Duodenal mucosa (tissue), 2 donors: ENCODE measurements at regions not wholly inside any gene's neighbourhood (a gene's known extent, or its start where the extent isn't known, plus 50 kb on each side); places are given as distances from the start of the nearest gene placed in this dataset.
"Not testable (repeated sequence)": the region's sequence is repeated elsewhere in the genome, so short reads cannot be mapped to it uniquely, and the experiment has no call there.

Source experiments
- H3K27ac ChIP-seq: one replicate; pipeline ENCODE4 v1.7.0; 2013; ENCODE audit warnings: low read depth, low read length
- H3K27me3 ChIP-seq, 2 donors: one replicate each; pipeline ENCODE4 v1.7.0; 2013; ENCODE audit warnings: low read length in 2 of 2, control low read depth in 1 of 2; ENCODE audit not compliant: insufficient read depth in 2 of 2, control insufficient read depth in 1 of 2
- H3K36me3 ChIP-seq, 2 donors: one replicate each; pipeline ENCODE4 v1.7.0; 2013; ENCODE audit warnings: low read length in 2 of 2, control low read depth in 1 of 2; ENCODE audit not compliant: insufficient read depth in 2 of 2, control insufficient read depth in 1 of 2
- H3K4me1 ChIP-seq, 2 donors: one replicate each; pipeline ENCODE4 v1.7.0; 2013; ENCODE audit warnings: low read length in 2 of 2, control low read depth in 1 of 2; ENCODE audit not compliant: insufficient read depth in 2 of 2, control insufficient read depth in 1 of 2
- H3K4me3 ChIP-seq, 2 donors: one replicate each; pipeline ENCODE4 v1.7.0; 2013; ENCODE audit warnings: low read length in 2 of 2, low read depth in 1 of 2
- H3K9ac ChIP-seq, 2 donors: one replicate each; pipeline ENCODE4 v1.7.0; 2013; ENCODE audit warnings: low read length in 2 of 2, low read depth in 1 of 2
- H3K9me3 ChIP-seq, 2 donors: one replicate each; pipeline ENCODE4 v1.7.0; 2013; ENCODE audit warnings: low read length in 2 of 2, control low read depth in 1 of 2; ENCODE audit not compliant: control insufficient read depth in 1 of 2

DNA sequence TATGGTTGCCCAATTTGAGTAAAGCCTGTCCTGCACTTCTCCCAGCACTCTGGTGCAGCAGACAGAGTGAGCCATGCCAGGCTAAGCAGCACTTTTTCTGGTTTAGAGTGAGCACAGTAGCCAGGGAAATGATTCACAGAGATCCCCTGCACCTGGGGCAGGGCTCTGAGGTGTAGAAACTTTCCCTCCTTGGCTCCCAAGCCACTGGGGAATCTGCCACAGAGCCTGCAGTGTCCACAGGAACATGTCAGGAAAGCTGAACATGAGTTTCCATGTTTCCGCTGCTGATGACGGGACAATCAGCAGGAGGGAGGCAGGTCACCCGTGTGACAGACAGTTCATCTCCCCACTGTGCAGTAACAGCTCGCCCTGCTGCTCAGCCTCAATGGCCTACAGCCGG is 429.9 kb upstream of the B3GAT1 start:
- Histone ChIP-seq H3K27me3 (peaks cover 0 to 15% of the 10 kb centered on the region in 2 donors), H3K36me3 (no peaks in the 10 kb centered on the region), H3K9ac (no peak overlapping the region), H3K4me3 (no peak overlapping the region), H3K4me1 (no peaks in the 10 kb centered on the region), H3K9me3 (no peaks in the 10 kb centered on the region), H3K27ac (no peak overlapping the region)

GRCh38 chr11:134841411-134841810 is 429.4 kb upstream of the B3GAT1 start:
- no peak overlapping the region for H3K4me3 ChIP-seq

DNA sequence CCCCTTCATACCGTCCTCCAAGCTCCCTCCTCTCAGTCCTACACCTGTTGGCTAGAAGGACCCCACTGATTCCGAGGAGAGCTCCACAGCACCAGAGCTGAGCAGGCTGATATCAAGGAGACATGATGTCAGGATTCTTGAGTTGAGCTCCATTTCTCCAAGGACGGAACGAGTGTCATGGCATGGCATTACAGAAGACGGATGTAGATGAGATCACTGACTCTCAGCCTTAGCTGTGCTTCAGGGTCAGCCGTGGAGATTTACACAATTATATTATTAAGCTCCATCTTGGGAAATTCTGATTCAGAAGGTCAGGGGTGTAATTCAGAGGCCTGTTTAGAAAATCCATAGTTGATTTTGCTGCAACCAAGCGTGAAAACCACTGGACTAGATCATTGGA is 428.9 kb upstream of the B3GAT1 start:
- peaks cover 0 to 15% of the 10 kb centered on the region in 2 donors for H3K27me3 ChIP-seq
- H3K4me3 ChIP-seq = no peak overlapping the region

More at GRCh38 chr11:134841411-134841810, 429.4 kb upstream of the B3GAT1 start:
- no peaks in the 10 kb centered on the region for H3K9me3 ChIP-seq
- H3K4me1 ChIP-seq = no peaks in the 10 kb centered on the region
- H3K9ac ChIP-seq = no peak overlapping the region
- H3K36me3 ChIP-seq = no peaks in the 10 kb centered on the region
- H3K27me3 ChIP-seq = peaks cover 0 to 15% of the 10 kb centered on the region in 2 donors
- H3K27ac ChIP-seq = no peak overlapping the region

DNA sequence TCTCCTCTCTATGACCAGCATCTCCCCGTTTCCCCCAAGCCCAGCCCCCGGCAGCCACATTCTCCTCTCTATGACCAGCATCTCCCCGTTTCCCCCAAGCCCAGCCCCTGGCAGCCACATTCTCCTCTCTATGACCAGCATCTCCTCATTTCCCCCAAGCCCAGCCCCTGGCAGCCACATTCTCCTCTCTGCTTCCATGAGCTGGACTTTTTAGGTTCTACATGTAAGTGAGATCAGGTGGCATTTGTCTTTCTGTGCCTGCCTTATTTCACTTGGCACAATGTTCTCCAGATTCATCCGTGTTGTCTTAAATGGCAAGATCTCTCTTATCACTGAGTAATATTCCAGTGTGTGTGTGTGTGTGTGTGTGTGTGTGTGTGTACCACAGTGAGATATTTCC is 428.1 kb upstream of the B3GAT1 start:
- not testable (repeated sequence) for H3K4me1 ChIP-seq, H3K4me3 ChIP-seq, H3K36me3 ChIP-seq, H3K9me3 ChIP-seq, H3K27ac ChIP-seq, H3K9ac ChIP-seq
- peaks cover 0 to 15% of the 10 kb centered on the region in 2 donors for H3K27me3 ChIP-seq

More for the DNA sequence above, 428.9 kb upstream of the B3GAT1 start:
- Histone ChIP-seq H3K27ac (no peak overlapping the region), H3K4me1 (no peaks in the 10 kb centered on the region), H3K9ac (no peak overlapping the region), H3K36me3 (no peaks in the 10 kb centered on the region), H3K9me3 (no peaks in the 10 kb centered on the region)

DNA sequence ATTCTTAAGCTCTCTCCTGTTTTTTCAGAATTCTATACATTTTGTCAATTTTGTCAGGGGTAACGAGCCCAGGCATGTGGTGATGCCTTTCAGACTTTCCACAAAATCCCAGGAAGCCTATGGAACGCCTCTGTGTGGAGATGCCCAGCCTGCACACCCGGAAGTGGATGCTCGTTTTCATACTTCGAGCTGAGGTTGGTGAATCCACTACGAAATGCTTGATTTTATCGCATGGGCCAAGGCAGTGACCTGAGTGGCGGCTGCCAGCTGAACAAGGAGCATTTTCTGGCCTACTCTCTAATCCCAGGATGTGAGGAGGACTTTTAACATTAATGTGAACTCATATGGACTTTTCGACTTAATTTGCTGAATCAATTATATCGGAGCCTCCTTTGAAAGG is 426.7 kb upstream of the B3GAT1 start:
- Histone ChIP-seq H3K9me3 (no peaks in the 10 kb centered on the region), H3K9ac (no peak overlapping the region), H3K27ac (no peak overlapping the region), H3K27me3 (peaks cover 0 to 15% of the 10 kb centered on the region in 2 donors), H3K4me3 (no peak overlapping the region), H3K4me1 (no peaks in the 10 kb centered on the region), H3K36me3 (no peaks in the 10 kb centered on the region)

DNA sequence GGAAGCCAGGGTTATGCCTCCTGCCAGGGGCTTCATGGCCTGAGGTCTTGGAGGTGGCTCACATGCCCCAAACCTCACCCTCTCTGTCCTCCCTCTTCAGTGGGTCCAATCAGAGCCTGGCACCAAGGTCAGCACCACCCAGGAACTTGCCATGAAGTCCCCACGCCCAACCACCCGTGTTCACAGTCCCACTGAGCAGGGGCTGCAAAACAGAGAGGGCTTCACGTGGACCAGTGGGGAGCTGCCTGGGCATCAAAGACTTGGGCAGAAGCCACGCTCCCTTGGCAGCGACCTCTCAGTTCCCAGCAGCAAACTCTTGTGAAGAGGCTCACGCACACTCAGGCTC is 425.8 kb upstream of the B3GAT1 start:
- Histone ChIP-seq H3K9me3 (no peaks in the 10 kb centered on the region), H3K36me3 (no peaks in the 10 kb centered on the region), H3K27ac (no peak overlapping the region), H3K4me3 (no peak overlapping the region), H3K27me3 (peaks cover 0 to 15% of the 10 kb centered on the region in 2 donors), H3K9ac (no peak overlapping the region), H3K4me1 (no peaks in the 10 kb centered on the region)

- H3K27ac ChIP-seq = no peak overlapping the region
- H3K4me1 ChIP-seq = no peaks in the 10 kb centered on the region
- H3K36me3 ChIP-seq = no peaks in the 10 kb centered on the region
- H3K27me3 ChIP-seq = peaks cover 0 to 10% of the 10 kb centered on the region in 2 donors
- no peak overlapping the region for H3K4me3 ChIP-seq
- no peaks in the 10 kb centered on the region for H3K9me3 ChIP-seq
- H3K9ac ChIP-seq = no peak overlapping the region
Observed at GRCh38 chr11:134837166-134837886, 425.3 kb upstream of the B3GAT1 start.

DNA sequence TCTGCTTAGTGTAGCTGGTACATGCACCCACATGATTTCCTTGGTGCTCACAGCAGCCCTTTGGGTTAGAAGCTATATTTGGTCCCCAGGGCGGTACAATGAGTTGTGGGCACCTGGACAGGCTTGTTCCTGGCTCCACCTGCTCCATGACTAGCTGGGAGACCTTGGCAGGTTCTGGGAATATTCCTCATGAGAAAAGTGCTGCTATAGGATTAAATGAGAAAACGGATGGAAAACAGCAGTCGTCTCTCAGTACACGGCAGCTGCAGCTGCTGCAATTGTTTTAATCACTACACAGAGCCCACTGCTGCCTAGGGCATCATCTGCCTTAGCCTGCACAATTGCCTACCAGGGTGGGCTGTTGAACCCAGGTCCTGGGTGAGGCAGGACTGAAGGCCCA is 424.5 kb upstream of the B3GAT1 start:
- H3K27me3 ChIP-seq = peaks cover 0 to 4% of the 10 kb centered on the region in 2 donors
- H3K4me3 ChIP-seq = no peak overlapping the region
- no peaks in the 10 kb centered on the region for H3K36me3 ChIP-seq

GRCh38 chr11:134835561-134835960 is 423.5 kb upstream of the B3GAT1 start:
- Histone ChIP-seq H3K9me3 (no peaks in the 10 kb centered on the region), H3K4me1 (no peaks in the 10 kb centered on the region), H3K27ac (no peak overlapping the region), H3K4me3 (no peak overlapping the region), H3K9ac (no peak overlapping the region), H3K27me3 (peaks cover 0 to under 1% of the 10 kb centered on the region in 2 donors), H3K36me3 (no peaks in the 10 kb centered on the region)

More for the DNA sequence above, 424.5 kb upstream of the B3GAT1 start:
- H3K9ac ChIP-seq = no peak overlapping the region
- H3K27ac ChIP-seq = no peak overlapping the region
- H3K4me1 ChIP-seq = no peaks in the 10 kb centered on the region
- no peaks in the 10 kb centered on the region for H3K9me3 ChIP-seq

GRCh38 chr11:134830312-134830711 is 418.3 kb upstream of the B3GAT1 start:
- Histone ChIP-seq H3K4me3 (no peak overlapping the region), H3K4me1 (peaks cover 4 to 6% of the 10 kb centered on the region in 2 donors), H3K9me3 (no peaks in the 10 kb centered on the region), H3K9ac (no peak overlapping the region), H3K27me3 (no peaks in the 10 kb centered on the region), H3K36me3 (no peaks in the 10 kb centered on the region), H3K27ac (no peak overlapping the region)
